ENCODE measurements at regions not wholly inside any gene's neighbourhood (a gene's known extent, or its start where the extent isn't known, plus 50 kb on each side); places are given as distances from the start of the nearest gene placed in this dataset.
"Not testable (repeated sequence)": the region's sequence is repeated elsewhere in the genome, so short reads cannot be mapped to it uniquely, and the experiment has no call there.

DNA sequence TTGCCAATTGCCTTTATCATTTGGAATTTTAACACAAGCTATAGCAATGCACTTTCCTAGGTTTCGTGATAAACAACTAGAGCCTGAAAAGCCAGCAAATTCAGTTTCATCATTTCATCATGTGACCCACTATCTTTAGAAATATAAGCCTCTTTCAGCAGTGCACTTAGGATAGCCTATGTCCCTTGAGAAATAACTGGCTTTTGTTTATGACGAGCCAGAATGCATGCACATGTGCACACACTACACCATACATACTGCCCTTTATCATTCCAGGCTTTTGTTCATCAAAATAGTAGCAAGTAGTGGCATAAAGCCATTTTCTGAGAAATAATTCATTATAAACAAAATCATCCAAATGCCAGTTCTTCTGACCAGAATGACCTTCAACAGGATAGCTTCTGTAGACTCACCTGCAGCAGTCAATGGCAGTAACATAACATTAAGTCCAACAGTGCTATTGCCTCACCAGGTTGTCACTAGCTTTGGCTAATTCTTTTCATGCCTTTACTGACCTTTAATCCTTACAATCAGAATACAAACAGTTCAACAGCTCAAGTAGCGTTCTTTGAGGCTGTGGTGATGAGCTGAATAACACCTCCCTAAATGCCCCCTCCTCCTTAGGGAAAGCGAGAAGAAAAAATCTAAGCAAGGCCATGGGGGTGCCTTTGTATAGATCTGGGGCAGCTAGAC is 132.3 kb upstream of the SMARCA2 start:
- no peak for DNase-seq

DNA sequence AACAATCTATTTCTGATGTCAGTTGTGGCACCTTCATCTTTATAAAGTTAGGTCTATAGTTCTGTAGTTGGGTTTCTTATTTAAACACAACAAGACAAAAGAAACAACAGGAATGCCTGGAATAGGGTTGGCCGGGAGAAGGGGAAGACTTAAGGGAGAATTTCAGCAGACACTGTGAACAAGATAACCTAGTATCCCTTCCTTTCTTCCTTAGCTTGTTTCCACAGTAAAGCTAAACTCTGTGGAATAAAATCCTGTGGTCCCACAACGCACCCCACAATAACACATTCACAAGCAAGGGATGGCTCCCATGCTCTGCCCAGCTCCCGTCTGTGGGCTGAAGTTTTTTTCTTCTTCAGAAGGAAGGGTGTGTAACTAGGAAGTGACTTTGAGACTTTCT is 124.9 kb upstream of the SMARCA2 start:
- Histone ChIP-seq H3K4me1 (ENCODE audit: insufficient read depth, low read length) (no peaks in the 10 kb centered on the region), H3K9me3 (ENCODE audit: control insufficient read depth in 1 of 2, insufficient read depth in 1 of 2, low read length in 2 of 2) (no peaks in the 10 kb centered on the region), H3K36me3 (ENCODE audit: insufficient read depth, low read length) (no peaks in the 10 kb centered on the region), H3K27ac (ENCODE audit: low read depth in 1 of 2, low read length in 2 of 2) (no peak overlapping the region), H3K4me3 (ENCODE audit: low read length) (no peak overlapping the region), H3K27me3 (ENCODE audit: control insufficient read depth in 1 of 2, insufficient read depth in 2 of 2, low read length in 2 of 2) (no peaks in the 10 kb centered on the region)
- ChIA-PET POLR2A (no interaction called here), CTCF (interaction anchor here (0.7 kb wide), 1 partner anchor 14 kb away, joined by 3 read pairs; no protein-coding TSS in a partner anchor)
- intact Hi-C loops (cut with DNase I, micrococcal nuclease) = no loop called here
- DNase-seq (no peak), ATAC-seq (ENCODE audit: poor library complexity) (no peak)
- Mint-ChIP-seq H3K9me3 (no peaks in the 10 kb centered on the region), H3K27ac (no peak overlapping the region), H3K4me3 (no peak overlapping the region), H3K4me1 (ENCODE audit: low read depth) (no peaks in the 10 kb centered on the region), H3K27me3 (peaks cover 14% of the 10 kb centered on the region), H3K36me3 (ENCODE audit: low read depth) (no peaks in the 10 kb centered on the region)
- TF ChIP-seq, protein P1, sequence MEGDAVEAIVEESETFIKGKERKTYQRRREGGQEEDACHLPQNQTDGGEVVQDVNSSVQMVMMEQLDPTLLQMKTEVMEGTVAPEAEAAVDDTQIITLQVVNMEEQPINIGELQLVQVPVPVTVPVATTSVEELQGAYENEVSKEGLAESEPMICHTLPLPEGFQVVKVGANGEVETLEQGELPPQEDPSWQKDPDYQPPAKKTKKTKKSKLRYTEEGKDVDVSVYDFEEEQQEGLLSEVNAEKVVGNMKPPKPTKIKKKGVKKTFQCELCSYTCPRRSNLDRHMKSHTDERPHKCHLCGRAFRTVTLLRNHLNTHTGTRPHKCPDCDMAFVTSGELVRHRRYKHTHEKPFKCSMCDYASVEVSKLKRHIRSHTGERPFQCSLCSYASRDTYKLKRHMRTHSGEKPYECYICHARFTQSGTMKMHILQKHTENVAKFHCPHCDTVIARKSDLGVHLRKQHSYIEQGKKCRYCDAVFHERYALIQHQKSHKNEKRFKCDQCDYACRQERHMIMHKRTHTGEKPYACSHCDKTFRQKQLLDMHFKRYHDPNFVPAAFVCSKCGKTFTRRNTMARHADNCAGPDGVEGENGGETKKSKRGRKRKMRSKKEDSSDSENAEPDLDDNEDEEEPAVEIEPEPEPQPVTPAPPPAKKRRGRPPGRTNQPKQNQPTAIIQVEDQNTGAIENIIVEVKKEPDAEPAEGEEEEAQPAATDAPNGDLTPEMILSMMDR (IDR thresholded peaks at IDR 0.05) = no peak

More for the DNA sequence above, 132.3 kb upstream of the SMARCA2 start:
- Mint-ChIP-seq H3K27ac (no peak overlapping the region), H3K9me3 (no peaks in the 10 kb centered on the region), H3K4me3 (no peak overlapping the region), H3K27me3 (no peaks in the 10 kb centered on the region), H3K36me3 (ENCODE audit: low read depth) (no peaks in the 10 kb centered on the region), H3K4me1 (ENCODE audit: low read depth) (no peaks in the 10 kb centered on the region)
- H3K36me3 ChIP-seq (ENCODE audit: insufficient read depth, low read length) = no peaks in the 10 kb centered on the region
- no peaks in the 10 kb centered on the region for H3K9me3 ChIP-seq (ENCODE audit: control insufficient read depth in 1 of 2, insufficient read depth in 1 of 2, low read length in 2 of 2)
- no peak overlapping the region for H3K27ac ChIP-seq (ENCODE audit: low read depth in 1 of 2, low read length in 2 of 2)
- no peak for ATAC-seq (ENCODE audit: poor library complexity)
- no peaks in the 10 kb centered on the region for H3K4me1 ChIP-seq (ENCODE audit: insufficient read depth, low read length)
- TF ChIP-seq, protein P1 (IDR thresholded peaks at IDR 0.05) = no peak
- CTCF ChIA-PET = no interaction called here
- POLR2A ChIA-PET = interaction anchor here (0.6 kb wide), 1 partner anchor 1459 kb away, joined by 3 read pairs; no protein-coding TSS in a partner anchor
- no peak overlapping the region for H3K4me3 ChIP-seq (ENCODE audit: low read length)
- intact Hi-C loops (cut with DNase I, micrococcal nuclease) = no loop called here
- no peaks in the 10 kb centered on the region for H3K27me3 ChIP-seq (ENCODE audit: control insufficient read depth in 1 of 2, insufficient read depth in 2 of 2, low read length in 2 of 2)

DNA sequence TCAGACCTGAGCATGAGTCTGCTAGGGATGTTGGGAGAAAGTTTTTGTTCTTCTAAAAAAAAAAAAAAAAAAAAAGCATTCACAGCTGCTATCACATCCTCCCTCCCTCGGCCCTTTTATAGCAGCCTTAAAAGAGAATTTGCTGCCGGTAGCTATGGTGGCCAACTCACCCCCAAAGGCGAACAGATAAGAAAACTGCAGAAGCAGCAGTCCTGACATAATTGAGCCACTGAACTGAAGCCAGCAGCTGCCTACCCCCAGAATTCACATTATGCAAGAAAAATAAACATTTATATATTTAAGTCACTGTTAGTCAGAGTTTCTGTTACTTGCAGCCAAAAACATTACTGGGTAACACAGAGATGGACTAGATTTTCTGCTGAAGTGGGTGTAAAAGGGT is 124.3 kb upstream of the SMARCA2 start:
- no peak overlapping the region for H3K4me3 ChIP-seq (ENCODE audit: low read length)
- TF ChIP-seq, protein P1 (IDR thresholded peaks at IDR 0.05) = no peak
- DNase-seq (no peak), ATAC-seq (ENCODE audit: poor library complexity) (no peak)
- Mint-ChIP-seq H3K27me3 (peaks cover 14% of the 10 kb centered on the region), H3K4me1 (ENCODE audit: low read depth) (no peaks in the 10 kb centered on the region), H3K4me3 (no peak overlapping the region), H3K27ac (no peak overlapping the region), H3K9me3 (no peaks in the 10 kb centered on the region), H3K36me3 (ENCODE audit: low read depth) (no peaks in the 10 kb centered on the region)
- no peak overlapping the region for H3K27ac ChIP-seq (ENCODE audit: low read depth in 1 of 2, low read length in 2 of 2)
- no peaks in the 10 kb centered on the region for H3K36me3 ChIP-seq (ENCODE audit: insufficient read depth, low read length)
- ChIA-PET CTCF (interaction anchor here (0.7 kb wide), 2 partner anchors 15 to 59 kb away, joined by 3 to 4 read pairs; no protein-coding TSS in a partner anchor), POLR2A (no interaction called here)
- H3K4me1 ChIP-seq (ENCODE audit: insufficient read depth, low read length) = no peaks in the 10 kb centered on the region
- no peaks in the 10 kb centered on the region for H3K9me3 ChIP-seq (ENCODE audit: control insufficient read depth in 1 of 2, insufficient read depth in 1 of 2, low read length in 2 of 2)
- intact Hi-C loops (cut with DNase I, micrococcal nuclease) = no loop called here
- no peaks in the 10 kb centered on the region for H3K27me3 ChIP-seq (ENCODE audit: control insufficient read depth in 1 of 2, insufficient read depth in 2 of 2, low read length in 2 of 2)

- H3K4me3 Mint-ChIP-seq; H3K27me3 Mint-ChIP-seq; ATAC-seq (ENCODE audit: poor library complexity); H3K4me1 Mint-ChIP-seq (ENCODE audit: low read depth); POLR2A ChIA-PET; intact Hi-C loops (cut with DNase I, micrococcal nuclease); H3K4me1 ChIP-seq (ENCODE audit: insufficient read depth, low read length); H3K27me3 ChIP-seq (ENCODE audit: control insufficient read depth in 1 of 2, insufficient read depth in 2 of 2, low read length in 2 of 2); H3K36me3 ChIP-seq (ENCODE audit: insufficient read depth, low read length); H3K27ac ChIP-seq (ENCODE audit: low read depth in 1 of 2, low read length in 2 of 2); H3K36me3 Mint-ChIP-seq (ENCODE audit: low read depth); H3K4me3 ChIP-seq (ENCODE audit: low read length); DNase-seq; CTCF ChIA-PET; H3K27ac Mint-ChIP-seq: not testable (repeated sequence)
- H3K9me3 Mint-ChIP-seq = peaks cover 16% of the 10 kb centered on the region
- peaks cover 12 to 13% of the 10 kb centered on the region in 2 experiments for H3K9me3 ChIP-seq (ENCODE audit: control insufficient read depth in 1 of 2, insufficient read depth in 1 of 2, low read length in 2 of 2)
Observed at GRCh38 chr9:1903080-1903704, 112.0 kb upstream of the SMARCA2 start.
